WI38 (cell line): ENCODE measurements at regions not wholly inside any gene's neighbourhood (a gene's known extent, or its start where the extent isn't known, plus 50 kb on each side); places are given as distances from the start of the nearest gene placed in this dataset.

Experiments used
- H3K4me3 ChIP-seq: 2 replicates; pipeline ENCODE4 v1.5.1; 2011; ENCODE audit warnings: low read depth, mild to moderate bottlenecking, control low read depth, low read length
- CTCF ChIP-seq: IDR thresholded peaks from 2 replicates; pipeline ENCODE4 v1.5.1; 2012; ENCODE audit warnings: low read depth, mild to moderate bottlenecking, control low read depth, low read length

GRCh38 chr13:89977203-89977602 is 1370.3 kb upstream of the MIR17HG start:
- no peak for TF ChIP-seq CTCF
- no peak overlapping the region for H3K4me3 ChIP-seq

- no peak overlapping the region for H3K4me3 ChIP-seq
- TF ChIP-seq CTCF = no peak
These were observed 1366.6 kb upstream of the MIR17HG start for GRCh38 chr13:89980896-89981295.

- no peak overlapping the region for H3K4me3 ChIP-seq
- TF ChIP-seq CTCF = no peak
These were observed 1364.9 kb upstream of the MIR17HG start for GRCh38 chr13:89982407-89983095.

GRCh38 chr13:89988206-89988605 is 1359.3 kb upstream of the MIR17HG start:
- no peak overlapping the region for H3K4me3 ChIP-seq
- TF ChIP-seq CTCF = no peak

- H3K4me3 ChIP-seq = no peak overlapping the region
- TF ChIP-seq CTCF = no peak
These were observed 1343.9 kb upstream of the MIR17HG start for GRCh38 chr13:90003566-90003965.

GRCh38 chr13:90008707-90009149 is 1338.8 kb upstream of the MIR17HG start:
- H3K4me3 ChIP-seq = no peak overlapping the region
- no peak for TF ChIP-seq CTCF

GRCh38 chr13:90014038-90014437 is 1333.4 kb upstream of the MIR17HG start:
- no peak for TF ChIP-seq CTCF
- no peak overlapping the region for H3K4me3 ChIP-seq
